NCI-H2029 (cell line): ENCODE measurements at regions not wholly inside any gene's neighbourhood (a gene's known extent, or its start where the extent isn't known, plus 50 kb on each side); places are given as distances from the start of the nearest gene placed in this dataset.
A peak's percentile ranks its signal among the peaks of the same experiment; 100 is the strongest.

Source experiments
- DNase-seq: peaks from one replicate; lab custom pipeline; 2025; lab: John Stamatoyannopoulos, UW

GRCh38 chr18:43877616-43878321 lies 600.5 kb upstream of the SYT4 start:
- DNase-seq, result no peak

GRCh38 chr18:43879415-43879814 lies 602.1 kb upstream of the SYT4 start:
- DNase-seq, result no peak

- no peak for DNase-seq
Observed at GRCh38 chr18:43882358-43883055, 605.2 kb upstream of the SYT4 start.

- no peak for DNase-seq
Observed at GRCh38 chr18:43883886-43884285, 606.6 kb upstream of the SYT4 start.

- no peak for DNase-seq
Observed at GRCh38 chr18:43886341-43886740, 609.1 kb upstream of the SYT4 start.

- no peak for DNase-seq
Observed at GRCh38 chr18:43887491-43887890, 610.2 kb upstream of the SYT4 start.

GRCh38 chr18:43888598-43888997 lies 611.3 kb upstream of the SYT4 start:
- no peak for DNase-seq

GRCh38 chr18:43893001-43893637 lies 615.8 kb upstream of the SYT4 start:
- no peak for DNase-seq

- DNase-seq, result no peak
Observed at GRCh38 chr18:43904209-43904837, 627.0 kb upstream of the SYT4 start.

- no peak for DNase-seq
Observed at GRCh38 chr18:43914018-43914417, 636.7 kb upstream of the SYT4 start.

- no peak for DNase-seq
Observed at GRCh38 chr18:43916984-43917383, 639.7 kb upstream of the SYT4 start.

GRCh38 chr18:43917520-43917919 lies 640.2 kb upstream of the SYT4 start:
- DNase-seq, result no peak

GRCh38 chr18:43919551-43919950 lies 642.3 kb upstream of the SYT4 start:
- DNase-seq, result peak; percentile 86

GRCh38 chr18:43931439-43931838 lies 654.1 kb upstream of the SYT4 start:
- DNase-seq, result no peak

- DNase-seq, result no peak
Observed at GRCh38 chr18:43932140-43932539, 654.9 kb upstream of the SYT4 start.

- DNase-seq, result no peak
Observed at GRCh38 chr18:43933177-43933576, 655.9 kb upstream of the SYT4 start.

- no peak for DNase-seq
Observed at GRCh38 chr18:43934322-43934721, 657.0 kb upstream of the SYT4 start.

- no peak for DNase-seq
Observed at GRCh38 chr18:43934781-43935471, 657.6 kb upstream of the SYT4 start.

GRCh38 chr18:43936176-43936575 lies 658.9 kb upstream of the SYT4 start:
- no peak for DNase-seq

- no peak for DNase-seq
Observed at GRCh38 chr18:43949291-43949690, 672.0 kb upstream of the SYT4 start.

- no peak for DNase-seq
Observed at GRCh38 chr18:43950062-43950461, 672.8 kb upstream of the SYT4 start.

GRCh38 chr18:43952398-43952797 lies 675.1 kb upstream of the SYT4 start:
- DNase-seq, result no peak
